VCaP (cell line): ENCODE measurements at regions not wholly inside any gene's neighbourhood (a gene's known extent, or its start where the extent isn't known, plus 50 kb on each side); places are given as distances from the start of the nearest gene placed in this dataset.

ENCODE experiments used
- H3K27ac ChIP-seq: fragments of 450-650 bp; 2 replicates; pipeline ENCODE4 v1.5.1; 2017
- TF ChIP-seq, protein P1 (sequence below): fragments of 450-650 bp; conservative IDR thresholded peaks from 2 replicates; pipeline ENCODE4 v1.5.1; 2017; ENCODE audit warnings: mild to moderate bottlenecking, moderate library complexity

DNA sequence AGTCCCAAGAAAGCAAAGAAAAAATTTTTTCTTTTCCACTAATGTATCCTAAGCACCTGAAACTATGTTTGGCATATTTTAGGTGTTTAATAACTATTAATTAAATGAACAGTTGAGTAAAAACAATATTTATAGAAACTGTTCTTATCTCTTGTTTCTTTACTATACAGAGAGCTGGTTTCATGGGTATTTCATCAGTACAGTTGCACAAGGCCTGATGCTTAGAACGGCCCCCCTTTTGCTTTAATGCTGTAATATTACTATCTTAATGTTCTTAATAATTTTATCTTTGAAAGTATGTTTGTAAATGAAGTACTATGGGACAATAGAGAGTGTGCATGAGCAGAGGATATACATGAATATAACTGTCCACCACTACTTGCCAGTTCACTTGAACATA is 479.1 kb upstream of the SLIT2 start:
- no peak overlapping the region for H3K27ac ChIP-seq
- TF ChIP-seq, protein P1, sequence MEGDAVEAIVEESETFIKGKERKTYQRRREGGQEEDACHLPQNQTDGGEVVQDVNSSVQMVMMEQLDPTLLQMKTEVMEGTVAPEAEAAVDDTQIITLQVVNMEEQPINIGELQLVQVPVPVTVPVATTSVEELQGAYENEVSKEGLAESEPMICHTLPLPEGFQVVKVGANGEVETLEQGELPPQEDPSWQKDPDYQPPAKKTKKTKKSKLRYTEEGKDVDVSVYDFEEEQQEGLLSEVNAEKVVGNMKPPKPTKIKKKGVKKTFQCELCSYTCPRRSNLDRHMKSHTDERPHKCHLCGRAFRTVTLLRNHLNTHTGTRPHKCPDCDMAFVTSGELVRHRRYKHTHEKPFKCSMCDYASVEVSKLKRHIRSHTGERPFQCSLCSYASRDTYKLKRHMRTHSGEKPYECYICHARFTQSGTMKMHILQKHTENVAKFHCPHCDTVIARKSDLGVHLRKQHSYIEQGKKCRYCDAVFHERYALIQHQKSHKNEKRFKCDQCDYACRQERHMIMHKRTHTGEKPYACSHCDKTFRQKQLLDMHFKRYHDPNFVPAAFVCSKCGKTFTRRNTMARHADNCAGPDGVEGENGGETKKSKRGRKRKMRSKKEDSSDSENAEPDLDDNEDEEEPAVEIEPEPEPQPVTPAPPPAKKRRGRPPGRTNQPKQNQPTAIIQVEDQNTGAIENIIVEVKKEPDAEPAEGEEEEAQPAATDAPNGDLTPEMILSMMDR, result no peak

DNA sequence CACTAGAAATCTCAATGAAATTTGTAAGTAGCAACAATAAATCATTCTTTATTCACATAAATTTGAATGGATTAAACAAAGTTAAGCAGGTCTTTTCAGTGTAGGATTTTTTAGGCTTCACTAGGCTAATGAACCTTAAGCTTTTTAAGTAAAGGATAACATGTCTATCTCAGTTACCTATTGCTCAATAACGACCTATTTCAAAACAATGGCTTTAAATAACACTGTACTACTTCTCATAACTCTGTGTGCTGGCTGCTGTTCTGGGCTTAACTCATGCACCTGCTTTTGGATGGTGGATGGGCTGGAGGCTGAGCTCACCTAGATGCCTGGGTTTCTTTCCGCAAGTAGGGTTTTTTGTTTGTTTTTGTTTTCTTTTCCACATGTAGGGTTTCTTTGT is 495.0 kb upstream of the SLIT2 start:
- TF ChIP-seq, protein P1, result no peak
- no peak overlapping the region for H3K27ac ChIP-seq

DNA sequence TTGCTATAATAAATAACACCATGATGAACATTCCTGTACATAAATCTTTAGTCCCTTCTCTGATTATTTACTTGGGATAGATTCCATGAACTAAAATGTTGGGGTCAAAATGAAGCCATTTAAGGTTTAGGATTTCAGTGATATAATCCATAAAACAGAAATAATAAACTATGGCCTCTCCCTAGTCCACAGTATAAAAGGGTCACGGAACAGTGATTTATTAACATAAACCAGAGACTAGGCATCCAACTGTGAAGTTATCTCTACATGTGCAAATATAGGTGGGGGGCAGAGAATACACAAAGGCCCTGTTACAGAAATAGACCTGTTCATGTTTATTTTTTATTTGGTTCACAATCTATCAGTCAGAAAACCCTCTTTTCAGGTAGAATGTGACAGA is 499.1 kb upstream of the SLIT2 start:
- TF ChIP-seq, protein P1, result no peak
- no peak overlapping the region for H3K27ac ChIP-seq

DNA sequence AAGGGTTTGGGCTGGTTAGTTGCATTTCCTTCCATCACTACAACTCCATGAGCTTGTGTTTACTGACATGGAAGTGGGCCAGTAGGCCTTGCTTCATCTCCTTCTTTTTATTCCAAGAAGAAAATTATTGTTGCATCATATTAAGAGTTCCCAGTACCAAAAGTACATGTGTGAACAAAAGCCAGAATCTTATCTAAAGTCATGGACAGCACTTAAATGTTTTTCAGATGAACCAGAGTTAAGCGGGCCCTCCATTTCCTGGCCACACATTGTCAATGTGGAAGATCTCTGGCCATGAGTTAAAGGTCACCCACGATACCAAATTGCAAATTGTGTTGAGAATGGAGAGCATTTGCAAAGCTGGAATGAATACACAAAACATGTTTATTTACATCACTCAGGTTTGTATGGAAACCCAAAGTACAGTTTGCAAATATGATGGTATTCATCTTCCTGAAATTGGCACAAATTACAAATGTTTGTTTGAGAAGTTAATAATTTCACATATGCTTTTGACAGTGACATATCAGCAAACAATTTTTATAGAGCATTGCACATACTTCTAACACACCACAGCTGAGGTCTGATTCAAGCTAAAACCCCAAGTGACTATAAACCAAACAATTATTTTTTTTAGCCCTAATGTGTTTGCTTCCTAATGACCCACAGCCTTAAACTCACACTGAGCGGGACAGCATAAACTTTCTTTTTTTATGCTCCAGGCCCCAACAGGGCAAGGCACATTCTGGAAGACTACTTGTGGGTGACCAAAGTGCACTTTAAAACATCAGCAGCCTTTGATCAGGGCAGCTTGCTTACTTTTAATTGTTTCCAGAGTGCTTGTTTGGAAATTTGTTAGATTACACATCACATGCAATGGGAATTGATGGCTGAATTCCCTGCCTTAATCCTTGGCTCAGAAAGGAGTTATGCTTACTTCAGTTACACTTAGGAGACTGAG is 502.9 kb upstream of the SLIT2 start:
- H3K27ac ChIP-seq, result no peak overlapping the region
- TF ChIP-seq, protein P1, result no peak

DNA sequence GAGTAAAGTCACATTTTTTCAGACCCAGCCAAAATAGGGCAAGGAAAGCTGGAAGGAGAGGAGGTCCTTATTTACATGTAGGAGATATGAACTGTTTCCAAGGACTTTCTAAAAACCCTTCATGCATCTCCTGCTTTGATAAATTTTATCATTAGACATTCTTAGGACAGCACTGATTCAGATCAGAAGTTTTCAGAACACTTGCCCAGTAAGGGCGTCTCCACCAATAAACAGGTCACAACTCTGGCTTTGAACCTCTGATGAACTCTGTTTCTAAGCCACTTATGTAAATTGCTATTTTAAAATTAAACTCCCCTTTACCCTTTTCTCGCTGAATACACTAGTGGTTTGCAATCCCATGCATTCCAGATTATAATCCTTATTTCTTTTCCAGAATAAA is 505.3 kb upstream of the SLIT2 start:
- TF ChIP-seq, protein P1, result no peak
- no peak overlapping the region for H3K27ac ChIP-seq

DNA sequence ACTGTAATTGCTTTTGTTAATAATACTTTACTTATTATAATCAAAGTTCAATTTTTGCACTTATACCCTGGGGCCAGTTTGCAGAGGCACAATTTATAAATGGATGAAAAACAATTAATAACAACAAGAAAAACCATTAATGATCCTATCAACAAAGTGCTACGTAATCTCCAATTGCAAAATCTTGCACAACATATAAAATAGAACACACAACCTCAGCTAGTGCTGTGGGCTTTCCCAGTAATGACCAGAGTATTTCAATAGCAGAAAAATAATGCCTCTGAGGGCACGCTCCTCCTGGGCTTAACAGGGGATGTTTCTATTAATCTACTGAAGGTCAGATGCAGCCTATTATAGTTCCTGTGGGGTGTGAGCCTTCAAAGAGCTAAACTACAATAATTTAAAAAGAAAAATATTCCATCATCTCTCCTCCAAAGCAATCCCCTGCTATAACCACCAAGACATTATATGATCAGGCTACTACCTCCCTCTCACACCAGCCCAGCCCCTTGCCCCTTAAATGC is 508.5 kb upstream of the SLIT2 start:
- no peak overlapping the region for H3K27ac ChIP-seq
- TF ChIP-seq, protein P1, result no peak

DNA sequence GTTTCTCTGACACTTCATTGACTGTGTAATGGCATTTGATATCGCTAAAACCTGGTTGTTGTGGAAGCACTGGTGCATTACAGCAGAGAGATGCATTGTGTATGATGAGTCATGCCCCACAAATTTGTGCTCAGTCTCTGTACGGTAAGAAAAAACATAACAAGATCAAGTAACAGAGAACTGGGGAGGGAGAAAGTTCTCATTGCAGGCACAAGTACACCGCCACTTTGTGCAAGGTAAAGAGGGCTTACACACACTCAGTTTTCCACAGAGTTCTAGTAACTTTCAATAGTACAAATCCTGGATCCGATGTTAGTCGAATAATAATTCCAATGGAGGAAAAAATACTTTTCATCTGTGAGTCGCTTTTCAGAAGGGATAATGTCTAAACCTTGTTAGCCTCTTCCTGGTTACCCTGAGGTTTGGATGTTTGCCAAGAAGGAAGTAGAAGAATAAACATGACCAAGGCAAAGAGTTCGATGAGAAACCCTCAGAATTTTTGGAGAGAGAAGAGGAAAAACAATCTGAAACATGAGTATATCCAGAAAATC is 512.5 kb upstream of the SLIT2 start:
- no peak overlapping the region for H3K27ac ChIP-seq

More for the DNA sequence above, 512.5 kb upstream of the SLIT2 start:
- TF ChIP-seq, protein P1, result no peak
